Stomach (tissue), 4 donors: ENCODE measurements at regions not wholly inside any gene's neighbourhood (a gene's known extent, or its start where the extent isn't known, plus 50 kb on each side); places are given as distances from the start of the nearest gene placed in this dataset.

Experiments
- EP300 ChIP-seq: sonication (generic); formaldehyde crosslinking; IDR thresholded peaks from one replicate; pipeline ENCODE4 v1.6.1; 2017; ENCODE audit warnings: antibody characterized with exemption
- POLR2A ChIP-seq, 4 donors: fragments of 450-650 bp; IDR thresholded peaks; one replicate each; pipeline ENCODE4 v1.6.1; 2016; ENCODE audit warnings: antibody characterized with exemption in 4 of 4, control low read depth in 2 of 4, mild to moderate bottlenecking in 1 of 4, moderate library complexity in 1 of 4
- POLR2AphosphoS5 ChIP-seq, 3 donors: sonication (generic); formaldehyde crosslinking; IDR thresholded peaks; one replicate each; pipeline ENCODE4 v1.6.1; 2016; ENCODE audit warnings: antibody characterized with exemption in 3 of 3
- TF ChIP-seq, protein P1 (sequence below), 7 experiments: fragments of 450-650 bp in 4 of 7; fragments of 200-600 bp in 3 of 7; sonication (generic) in 3 of 7; IDR thresholded peaks; one replicate each; pipeline ENCODE4 v1.5.1; 2016 to 2019; ENCODE audit warnings: antibody characterized with exemption in 7 of 7, control low read depth in 2 of 7, mild to moderate bottlenecking in 1 of 7

DNA sequence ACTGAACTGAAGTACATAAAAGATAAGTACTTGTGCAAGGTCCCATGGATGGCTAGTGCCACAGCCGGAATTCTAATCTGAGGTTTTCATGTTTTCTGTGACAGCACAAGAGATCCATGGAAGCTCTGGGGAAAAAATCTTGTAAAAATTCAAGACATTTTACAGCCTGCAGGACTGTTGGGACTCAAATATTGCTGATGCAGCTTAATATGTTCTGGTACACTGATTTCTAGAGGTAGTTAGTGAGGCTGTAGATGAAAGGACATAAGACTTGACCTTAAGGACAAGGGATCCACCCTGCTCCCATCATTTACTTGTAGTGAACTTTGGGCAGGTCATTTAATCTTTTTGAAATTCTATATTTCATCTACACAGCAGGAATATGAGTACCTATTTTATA, 390.4 kb downstream of the TLE4 start:
- TF ChIP-seq, protein P1, sequence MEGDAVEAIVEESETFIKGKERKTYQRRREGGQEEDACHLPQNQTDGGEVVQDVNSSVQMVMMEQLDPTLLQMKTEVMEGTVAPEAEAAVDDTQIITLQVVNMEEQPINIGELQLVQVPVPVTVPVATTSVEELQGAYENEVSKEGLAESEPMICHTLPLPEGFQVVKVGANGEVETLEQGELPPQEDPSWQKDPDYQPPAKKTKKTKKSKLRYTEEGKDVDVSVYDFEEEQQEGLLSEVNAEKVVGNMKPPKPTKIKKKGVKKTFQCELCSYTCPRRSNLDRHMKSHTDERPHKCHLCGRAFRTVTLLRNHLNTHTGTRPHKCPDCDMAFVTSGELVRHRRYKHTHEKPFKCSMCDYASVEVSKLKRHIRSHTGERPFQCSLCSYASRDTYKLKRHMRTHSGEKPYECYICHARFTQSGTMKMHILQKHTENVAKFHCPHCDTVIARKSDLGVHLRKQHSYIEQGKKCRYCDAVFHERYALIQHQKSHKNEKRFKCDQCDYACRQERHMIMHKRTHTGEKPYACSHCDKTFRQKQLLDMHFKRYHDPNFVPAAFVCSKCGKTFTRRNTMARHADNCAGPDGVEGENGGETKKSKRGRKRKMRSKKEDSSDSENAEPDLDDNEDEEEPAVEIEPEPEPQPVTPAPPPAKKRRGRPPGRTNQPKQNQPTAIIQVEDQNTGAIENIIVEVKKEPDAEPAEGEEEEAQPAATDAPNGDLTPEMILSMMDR (IDR thresholded peaks at IDR 0.05) = no peak
- TF ChIP-seq EP300 = no peak
- TF ChIP-seq POLR2A (IDR thresholded peaks at IDR 0.05) = no peak
- TF ChIP-seq POLR2AphosphoS5 (IDR thresholded peaks at IDR 0.05) = no peak
